ENCODE measurements at regions not wholly inside any gene's neighbourhood (a gene's known extent, or its start where the extent isn't known, plus 50 kb on each side); places are given as distances from the start of the nearest gene placed in this dataset.

- TF ChIP-seq EP300 (IDR thresholded peaks at IDR 0.05; ENCODE audit: borderline replicate concordance), result no peak
Measured at GRCh38 chr14:27370775-27371174, 772.9 kb upstream of the NOVA1 start.

GRCh38 chr14:27371209-27371608, 773.4 kb upstream of the NOVA1 start:
- TF ChIP-seq TAF1 (IDR thresholded peaks at IDR 0.05; ENCODE audit: low read depth) (no peak), CEBPB (IDR thresholded peaks at IDR 0.05) (no peak), MAX (IDR thresholded peaks at IDR 0.05) (no peak), USF1 (IDR thresholded peaks at IDR 0.05) (no peak)

- TF ChIP-seq EGR1 (IDR thresholded peaks at IDR 0.05) (no peak), NFIC (IDR thresholded peaks at IDR 0.05) (no peak), USF1 (IDR thresholded peaks at IDR 0.05) (no peak), FOXM1 (IDR thresholded peaks at IDR 0.05; ENCODE audit: borderline replicate concordance, low read depth) (no peak), ZBTB7A (IDR thresholded peaks at IDR 0.05; ENCODE audit: low read depth) (no peak), MAX (IDR thresholded peaks at IDR 0.05) (no peak), REST (IDR thresholded peaks at IDR 0.05; ENCODE audit: low read depth) (no peak), CEBPB (IDR thresholded peaks at IDR 0.05) (no peak), TEAD4 (IDR thresholded peaks at IDR 0.05) (no peak), RAD21 (IDR thresholded peaks at IDR 0.05; ENCODE audit: low read depth) (no peak), YY1 (IDR thresholded peaks at IDR 0.05; ENCODE audit: low read depth) (no peak), TAF1 (IDR thresholded peaks at IDR 0.05; ENCODE audit: low read depth) (no peak), CREB1 (IDR thresholded peaks at IDR 0.05; ENCODE audit: low read depth) (no peak), EP300 (IDR thresholded peaks at IDR 0.05; ENCODE audit: borderline replicate concordance) (no peak), TCF12 (IDR thresholded peaks at IDR 0.05; ENCODE audit: low read depth) (no peak)
Measured at GRCh38 chr14:27371868-27372267, 774.0 kb upstream of the NOVA1 start.

GRCh38 chr14:27372771-27373170, 774.9 kb upstream of the NOVA1 start:
- TF ChIP-seq EP300 (IDR thresholded peaks at IDR 0.05; ENCODE audit: borderline replicate concordance), result no peak
- no peak for TF ChIP-seq TAF1 (IDR thresholded peaks at IDR 0.05; ENCODE audit: low read depth)
- no peak for TF ChIP-seq MAX (IDR thresholded peaks at IDR 0.05)
- no peak for TF ChIP-seq ZBTB7A (IDR thresholded peaks at IDR 0.05; ENCODE audit: low read depth)
- no peak for TF ChIP-seq NFIC (IDR thresholded peaks at IDR 0.05)
- no peak for TF ChIP-seq USF1 (IDR thresholded peaks at IDR 0.05)
- TF ChIP-seq YY1 (IDR thresholded peaks at IDR 0.05; ENCODE audit: low read depth), result no peak
- TF ChIP-seq TCF12 (IDR thresholded peaks at IDR 0.05; ENCODE audit: low read depth), result no peak
- TF ChIP-seq REST (IDR thresholded peaks at IDR 0.05; ENCODE audit: low read depth), result no peak
- TF ChIP-seq RAD21 (IDR thresholded peaks at IDR 0.05; ENCODE audit: low read depth), result no peak
- TF ChIP-seq EGR1 (IDR thresholded peaks at IDR 0.05), result no peak
- no peak for TF ChIP-seq CEBPB (IDR thresholded peaks at IDR 0.05)
- no peak for TF ChIP-seq CREB1 (IDR thresholded peaks at IDR 0.05; ENCODE audit: low read depth)
- TF ChIP-seq FOXM1 (IDR thresholded peaks at IDR 0.05; ENCODE audit: borderline replicate concordance, low read depth), result no peak
- TF ChIP-seq TEAD4 (IDR thresholded peaks at IDR 0.05), result no peak

- TF ChIP-seq FOXM1 (IDR thresholded peaks at IDR 0.05; ENCODE audit: borderline replicate concordance, low read depth), result no peak
- no peak for TF ChIP-seq MAX (IDR thresholded peaks at IDR 0.05)
- no peak for TF ChIP-seq REST (IDR thresholded peaks at IDR 0.05; ENCODE audit: low read depth)
- TF ChIP-seq YY1 (IDR thresholded peaks at IDR 0.05; ENCODE audit: low read depth), result no peak
- no peak for TF ChIP-seq ZBTB7A (IDR thresholded peaks at IDR 0.05; ENCODE audit: low read depth)
- no peak for TF ChIP-seq TAF1 (IDR thresholded peaks at IDR 0.05; ENCODE audit: low read depth)
- no peak for TF ChIP-seq TEAD4 (IDR thresholded peaks at IDR 0.05)
- TF ChIP-seq NFIC (IDR thresholded peaks at IDR 0.05), result no peak
- no peak for TF ChIP-seq TCF12 (IDR thresholded peaks at IDR 0.05; ENCODE audit: low read depth)
- TF ChIP-seq CEBPB (IDR thresholded peaks at IDR 0.05), result no peak
- no peak for TF ChIP-seq EP300 (IDR thresholded peaks at IDR 0.05; ENCODE audit: borderline replicate concordance)
- TF ChIP-seq RAD21 (IDR thresholded peaks at IDR 0.05; ENCODE audit: low read depth), result no peak
- TF ChIP-seq USF1 (IDR thresholded peaks at IDR 0.05), result no peak
- TF ChIP-seq CREB1 (IDR thresholded peaks at IDR 0.05; ENCODE audit: low read depth), result no peak
- no peak for TF ChIP-seq EGR1 (IDR thresholded peaks at IDR 0.05)
Measured at GRCh38 chr14:27384124-27384523, 786.3 kb upstream of the NOVA1 start.
